D721Med (cell line): ENCODE measurements at regions not wholly inside any gene's neighbourhood (a gene's known extent, or its start where the extent isn't known, plus 50 kb on each side); places are given as distances from the start of the nearest gene placed in this dataset.
A peak's percentile ranks its signal among the peaks of the same experiment; 100 is the strongest.

Experiments used
- DNase-seq: peaks from one replicate; pipeline ENCODE4 v3.0.0; 2011; ENCODE audit warnings: low spot score; ENCODE audit not compliant: insufficient read length
- FAIRE-seq: peaks from 2 replicates; lab custom pipeline; 2011; peaks lifted over from hg19 to GRCh38; lab: Jason Lieb, UNC
- TF ChIP-seq, protein P1 (sequence below): IDR thresholded peaks from 2 replicates; pipeline ENCODE4 v1.5.1; 2012; ENCODE audit warnings: mild to moderate bottlenecking, control low read depth; ENCODE audit not compliant: insufficient read depth; ENCODE audit errors: missing control alignments

DNA sequence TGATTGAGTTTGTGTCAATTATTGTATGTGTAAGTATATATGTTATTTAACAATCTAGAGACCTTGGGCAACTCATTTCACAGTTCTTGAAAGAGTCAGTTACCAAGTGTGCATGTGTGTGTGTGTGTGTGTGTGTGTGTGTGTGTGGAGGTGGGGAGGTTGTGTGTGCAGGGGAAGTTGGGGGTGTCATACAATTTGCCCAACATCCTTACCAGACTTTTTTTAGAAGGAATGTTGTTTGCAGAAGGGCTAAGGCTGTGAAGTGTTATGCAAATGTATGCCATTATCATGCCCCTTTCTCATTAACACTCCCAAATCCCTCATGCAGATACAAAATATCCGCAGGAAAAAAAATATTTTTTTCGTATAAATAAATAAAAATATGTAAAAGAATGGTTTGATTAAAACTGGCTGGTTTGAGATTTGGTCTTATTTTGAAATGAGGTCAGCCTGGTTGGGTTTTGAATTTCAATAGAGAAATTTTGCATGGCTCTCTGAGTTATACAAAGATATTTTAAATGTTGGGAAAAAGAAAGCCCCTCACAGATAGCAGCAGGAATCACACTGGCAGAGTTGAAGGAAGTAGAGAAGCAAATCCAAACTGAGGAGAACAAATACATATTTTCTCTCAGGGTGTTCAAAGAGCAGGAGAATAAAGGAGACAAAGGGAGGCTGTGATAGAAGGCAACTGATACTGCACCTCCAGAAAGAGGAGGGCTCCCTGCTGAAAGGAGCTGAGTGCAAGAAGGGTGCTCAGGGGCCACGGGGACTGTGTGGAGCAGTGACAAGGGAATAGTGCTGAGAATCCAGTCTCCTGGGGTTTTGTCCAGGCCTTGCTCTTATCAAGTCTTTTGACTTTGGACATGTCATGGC, 1365.5 kb upstream of the CELF4 start:
- DNase-seq (no peak), FAIRE-seq (no peak)
- TF ChIP-seq, protein P1, sequence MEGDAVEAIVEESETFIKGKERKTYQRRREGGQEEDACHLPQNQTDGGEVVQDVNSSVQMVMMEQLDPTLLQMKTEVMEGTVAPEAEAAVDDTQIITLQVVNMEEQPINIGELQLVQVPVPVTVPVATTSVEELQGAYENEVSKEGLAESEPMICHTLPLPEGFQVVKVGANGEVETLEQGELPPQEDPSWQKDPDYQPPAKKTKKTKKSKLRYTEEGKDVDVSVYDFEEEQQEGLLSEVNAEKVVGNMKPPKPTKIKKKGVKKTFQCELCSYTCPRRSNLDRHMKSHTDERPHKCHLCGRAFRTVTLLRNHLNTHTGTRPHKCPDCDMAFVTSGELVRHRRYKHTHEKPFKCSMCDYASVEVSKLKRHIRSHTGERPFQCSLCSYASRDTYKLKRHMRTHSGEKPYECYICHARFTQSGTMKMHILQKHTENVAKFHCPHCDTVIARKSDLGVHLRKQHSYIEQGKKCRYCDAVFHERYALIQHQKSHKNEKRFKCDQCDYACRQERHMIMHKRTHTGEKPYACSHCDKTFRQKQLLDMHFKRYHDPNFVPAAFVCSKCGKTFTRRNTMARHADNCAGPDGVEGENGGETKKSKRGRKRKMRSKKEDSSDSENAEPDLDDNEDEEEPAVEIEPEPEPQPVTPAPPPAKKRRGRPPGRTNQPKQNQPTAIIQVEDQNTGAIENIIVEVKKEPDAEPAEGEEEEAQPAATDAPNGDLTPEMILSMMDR: no peak

GRCh38 chr18:38923540-38923939, 1357.9 kb upstream of the CELF4 start:
- TF ChIP-seq, protein P1: no peak

DNA sequence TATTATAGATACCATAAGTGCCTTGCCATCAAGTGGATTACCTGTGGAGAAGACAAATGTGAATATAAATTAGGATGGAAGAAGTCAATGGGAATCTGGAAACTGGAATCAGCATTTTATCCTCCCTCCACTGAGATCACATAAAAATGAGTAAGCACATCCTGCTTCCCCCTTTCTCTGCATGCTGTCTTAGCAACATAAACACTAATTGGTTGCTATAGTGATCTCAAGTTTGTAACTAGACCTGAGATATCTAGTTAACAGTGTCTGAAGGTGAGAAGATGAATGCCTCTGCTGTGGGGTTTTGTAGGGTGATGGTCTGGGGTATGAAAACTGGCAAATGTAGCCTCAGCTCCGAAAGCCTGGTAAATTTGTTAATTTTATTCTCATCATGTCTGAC, 1357.5 kb upstream of the CELF4 start:
- no peak for FAIRE-seq
- TF ChIP-seq, protein P1: no peak
- DNase-seq: no peak

More at GRCh38 chr18:38923540-38923939, 1357.9 kb upstream of the CELF4 start:
- FAIRE-seq (no peak), DNase-seq (no peak)

DNA sequence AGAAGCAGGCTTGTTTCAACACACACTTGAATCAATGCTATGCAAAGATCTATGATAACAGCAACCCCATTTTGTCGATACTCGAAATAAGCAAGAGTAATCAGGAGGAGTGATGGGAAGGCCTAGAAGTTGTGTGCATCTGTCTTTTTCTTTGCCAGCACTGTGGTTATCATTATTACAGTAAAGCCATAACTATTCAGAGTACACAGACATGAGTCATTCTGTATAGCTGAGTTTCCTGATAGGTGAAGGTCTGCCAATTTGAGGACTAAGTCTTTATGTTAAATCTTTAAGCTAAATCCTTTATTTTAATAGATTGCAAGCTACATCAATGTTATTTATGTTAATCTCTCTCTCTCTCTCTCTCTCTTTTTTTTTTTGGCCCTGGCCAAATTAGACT, 1344.4 kb upstream of the CELF4 start:
- TF ChIP-seq, protein P1: no peak
- no peak for DNase-seq
- peak; percentile 38 for FAIRE-seq

DNA sequence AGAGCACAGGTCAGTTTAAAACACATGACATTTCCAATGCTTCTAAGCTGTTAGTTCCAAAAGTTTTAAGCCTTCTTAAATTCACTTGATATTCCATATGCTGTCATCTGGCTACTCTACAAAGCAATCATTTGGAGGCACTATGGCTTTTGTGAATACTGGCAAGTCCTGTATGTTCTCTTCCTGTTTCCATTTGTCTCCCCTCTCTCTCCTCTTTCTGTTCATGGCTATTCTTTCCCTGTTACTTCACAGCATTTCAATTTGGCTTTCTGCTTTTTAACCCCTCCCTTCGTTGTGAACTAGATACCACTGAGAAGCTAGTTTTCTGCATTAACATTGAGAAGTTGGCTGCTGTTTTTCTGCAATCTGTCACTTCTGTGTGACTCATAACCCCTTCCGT, 1337.2 kb upstream of the CELF4 start:
- TF ChIP-seq, protein P1: no peak
- peak; percentile 25 for FAIRE-seq
- no peak for DNase-seq

DNA sequence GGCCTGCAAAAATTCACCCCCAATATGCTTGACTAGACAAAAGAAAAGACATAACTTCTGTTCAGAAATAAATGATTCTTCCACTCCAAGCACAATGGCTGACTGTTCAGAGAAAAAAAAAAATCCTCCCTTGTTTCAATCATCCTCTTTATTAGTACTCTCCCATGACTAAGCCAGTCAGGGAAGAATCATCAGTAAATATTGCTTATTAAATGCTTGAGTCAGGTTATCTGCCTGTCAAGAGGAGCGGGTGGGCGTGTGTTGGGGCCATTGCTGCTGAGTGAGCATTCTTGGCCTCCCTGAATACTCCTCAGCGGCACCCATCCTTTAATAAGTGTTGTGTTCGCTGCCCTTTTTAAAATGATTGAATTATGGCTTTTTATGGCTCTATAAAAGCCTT, 1334.8 kb upstream of the CELF4 start:
- FAIRE-seq (no peak), DNase-seq (no peak)
- TF ChIP-seq, protein P1: no peak

GRCh38 chr18:38900031-38900430, 1334.4 kb upstream of the CELF4 start:
- FAIRE-seq: no peak
- DNase-seq: no peak
- TF ChIP-seq, protein P1: no peak
